ENCODE measurements at regions not wholly inside any gene's neighbourhood (a gene's known extent, or its start where the extent isn't known, plus 50 kb on each side); places are given as distances from the start of the nearest gene placed in this dataset.

- Histone ChIP-seq H3K4me2 (ENCODE audit: low read depth, low read length, poor library complexity, severe bottlenecking) (no peak overlapping the region), H3K79me2 (ENCODE audit: insufficient read depth, low read length) (no peaks in the 10 kb centered on the region), H3K9me2 (replicated peaks; ENCODE audit: insufficient read depth, low read length) (no peaks in the 10 kb centered on the region), H3K27ac (ENCODE audit: low read depth, low read length) (no peak overlapping the region), H3K27me3 (ENCODE audit: low read length) (no peaks in the 10 kb centered on the region), H3K9ac (ENCODE audit: low read length) (no peak overlapping the region), H3K9me3 (ENCODE audit: insufficient read depth, low read length) (no peaks in the 10 kb centered on the region), H3K36me3 (ENCODE audit: low read length) (no peaks in the 10 kb centered on the region), H4K20me1 (ENCODE audit: low read depth, low read length) (no peaks in the 10 kb centered on the region), H3K4me3 (ENCODE audit: insufficient read depth, low read length, poor library complexity, severe bottlenecking) (no peak overlapping the region), H2AFZ (ENCODE audit: low read depth, low read length, severe bottlenecking) (no peak overlapping the region), H3F3A (ENCODE audit: insufficient read depth) (no peaks in the 10 kb centered on the region)
- TF ChIP-seq CTCF (IDR thresholded peaks at IDR 0.05; ENCODE audit: insufficient read depth, low read length, poor library complexity, severe bottlenecking) (no peak), EZH2phosphoT487 (conservative IDR thresholded peaks at IDR 0.05; ENCODE audit: low read length) (no peak)
Measured at GRCh38 chr1:185546029-185546428, 188.2 kb upstream of the HMCN1 start.

GRCh38 chr1:185541871-185542301 lies 192.3 kb upstream of the HMCN1 start:
- Histone ChIP-seq H3K4me2 (ENCODE audit: low read depth, low read length, poor library complexity, severe bottlenecking) (no peak overlapping the region), H3K9me3 (ENCODE audit: insufficient read depth, low read length) (no peaks in the 10 kb centered on the region), H3K4me3 (ENCODE audit: insufficient read depth, low read length, poor library complexity, severe bottlenecking) (no peak overlapping the region), H3K9me2 (replicated peaks; ENCODE audit: insufficient read depth, low read length) (no peaks in the 10 kb centered on the region), H3K27ac (ENCODE audit: low read depth, low read length) (no peak overlapping the region), H3K9ac (ENCODE audit: low read length) (no peak overlapping the region), H3K79me2 (ENCODE audit: insufficient read depth, low read length) (no peaks in the 10 kb centered on the region), H2AFZ (ENCODE audit: low read depth, low read length, severe bottlenecking) (no peak overlapping the region), H3K27me3 (ENCODE audit: low read length) (no peaks in the 10 kb centered on the region), H4K20me1 (ENCODE audit: low read depth, low read length) (no peaks in the 10 kb centered on the region), H3K36me3 (ENCODE audit: low read length) (no peaks in the 10 kb centered on the region), H3F3A (ENCODE audit: insufficient read depth) (no peaks in the 10 kb centered on the region)
- TF ChIP-seq CTCF (IDR thresholded peaks at IDR 0.05; ENCODE audit: insufficient read depth, low read length, poor library complexity, severe bottlenecking) = no peak
- TF ChIP-seq EZH2phosphoT487 (conservative IDR thresholded peaks at IDR 0.05; ENCODE audit: low read length) = no peak

GRCh38 chr1:185540295-185540694 lies 193.9 kb upstream of the HMCN1 start:
- Histone ChIP-seq H3K9me3 (ENCODE audit: insufficient read depth, low read length) (no peaks in the 10 kb centered on the region), H3K9me2 (replicated peaks; ENCODE audit: insufficient read depth, low read length) (no peaks in the 10 kb centered on the region), H3K36me3 (ENCODE audit: low read length) (no peaks in the 10 kb centered on the region), H3K79me2 (ENCODE audit: insufficient read depth, low read length) (no peaks in the 10 kb centered on the region), H3K4me3 (ENCODE audit: insufficient read depth, low read length, poor library complexity, severe bottlenecking) (no peak overlapping the region), H3F3A (ENCODE audit: insufficient read depth) (no peaks in the 10 kb centered on the region), H3K9ac (ENCODE audit: low read length) (no peak overlapping the region), H3K27ac (ENCODE audit: low read depth, low read length) (no peak overlapping the region), H3K27me3 (ENCODE audit: low read length) (no peaks in the 10 kb centered on the region), H4K20me1 (ENCODE audit: low read depth, low read length) (no peaks in the 10 kb centered on the region), H2AFZ (ENCODE audit: low read depth, low read length, severe bottlenecking) (no peak overlapping the region), H3K4me2 (ENCODE audit: low read depth, low read length, poor library complexity, severe bottlenecking) (no peak overlapping the region)
- TF ChIP-seq CTCF (IDR thresholded peaks at IDR 0.05; ENCODE audit: insufficient read depth, low read length, poor library complexity, severe bottlenecking) = no peak
- TF ChIP-seq EZH2phosphoT487 (conservative IDR thresholded peaks at IDR 0.05; ENCODE audit: low read length) = no peak

All from SU-DHL-6 (cell line).